Astrocyte (in vitro differentiated cells and primary cell): ENCODE measurements at regions not wholly inside any gene's neighbourhood (a gene's known extent, or its start where the extent isn't known, plus 50 kb on each side); places are given as distances from the start of the nearest gene placed in this dataset. TPM values are rescaled to one million over a fixed set of nuclear protein-coding genes. Genes with fewer than 3 reads are reported as not detected.

Source experiments
- DNase-seq: peaks from one replicate; pipeline ENCODE4 v3.0.0-alpha.2; 2010; ENCODE audit warnings: low read depth
- FAIRE-seq: peaks from 2 replicates; lab custom pipeline; 2011; peaks lifted over from hg19 to GRCh38; lab: Jason Lieb, UNC
- H2AFZ ChIP-seq: 2 replicates; pipeline ENCODE4 v1.6.0; 2012; ENCODE audit warnings: low read depth, low read length, inconsistent platforms
- H3K27ac ChIP-seq: 2 replicates; pipeline ENCODE4 v1.5.1; 2011; ENCODE audit warnings: low read depth, low read length, inconsistent platforms
- H3K27me3 ChIP-seq: 2 replicates; pipeline ENCODE4 v1.6.0; 2011; ENCODE audit warnings: low read length, inconsistent platforms; ENCODE audit not compliant: insufficient read depth
- H3K36me3 ChIP-seq: 2 replicates; pipeline ENCODE4 v1.5.1; 2011; ENCODE audit warnings: low read length, inconsistent platforms; ENCODE audit not compliant: insufficient read depth
- H3K4me1 ChIP-seq: 2 replicates; pipeline ENCODE4 v1.5.1; 2011; ENCODE audit warnings: low read length, inconsistent platforms; ENCODE audit not compliant: insufficient read depth
- H3K4me2 ChIP-seq: 2 replicates; pipeline ENCODE4 v1.6.0; 2012; ENCODE audit warnings: low read length, inconsistent platforms
- H3K4me3 ChIP-seq: 2 replicates; pipeline ENCODE4 v1.5.1; 2011; ENCODE audit warnings: low read depth, mild to moderate bottlenecking, low read length, inconsistent platforms; ENCODE audit not compliant: insufficient read depth
- H3K79me2 ChIP-seq: 2 replicates; pipeline ENCODE4 v1.6.0; 2012; ENCODE audit warnings: mild to moderate bottlenecking, low read length, inconsistent platforms; ENCODE audit not compliant: insufficient read depth
- H3K9ac ChIP-seq: 2 replicates; pipeline ENCODE4 v1.6.0; 2012; ENCODE audit warnings: mild to moderate bottlenecking, low read length, inconsistent platforms
- H3K9me3 ChIP-seq: 2 replicates; pipeline ENCODE4 v1.5.1; 2012; ENCODE audit warnings: low read depth, mild to moderate bottlenecking, low read length, inconsistent platforms; ENCODE audit not compliant: insufficient read depth
- H4K20me1 ChIP-seq: 2 replicates; pipeline ENCODE4 v1.6.0; 2012; ENCODE audit warnings: low read length, inconsistent platforms; ENCODE audit not compliant: insufficient read depth
- H3K27ac Mint-ChIP-seq: one replicate; pipeline ENCODE4 v1.8.0; 2021; ENCODE audit warnings: mild to moderate bottlenecking, mixed read lengths; ENCODE audit not compliant: unreplicated experiment
- H3K27me3 Mint-ChIP-seq: one replicate; pipeline ENCODE4 v1.8.0; 2021; ENCODE audit warnings: low read depth, mixed read lengths; ENCODE audit not compliant: unreplicated experiment
- H3K36me3 Mint-ChIP-seq: one replicate; pipeline ENCODE4 v1.8.0; 2021; ENCODE audit warnings: low read depth, mixed read lengths; ENCODE audit not compliant: unreplicated experiment
- H3K4me1 Mint-ChIP-seq: one replicate; pipeline ENCODE4 v1.8.0; 2021; ENCODE audit warnings: low read depth, mixed read lengths; ENCODE audit not compliant: unreplicated experiment
- H3K4me3 Mint-ChIP-seq: one replicate; pipeline ENCODE4 v1.8.0; 2021; ENCODE audit warnings: mild to moderate bottlenecking, moderate library complexity, mixed read lengths; ENCODE audit not compliant: unreplicated experiment
- H3K9me3 Mint-ChIP-seq: one replicate; pipeline ENCODE4 v1.8.0; 2021; ENCODE audit warnings: mild to moderate bottlenecking, mixed read lengths; ENCODE audit not compliant: unreplicated experiment
- CTCF ChIP-seq: IDR thresholded peaks from 2 replicates; pipeline ENCODE4 v1.5.1; 2011; ENCODE audit warnings: low read depth, mild to moderate bottlenecking, inconsistent platforms, low read length, moderate library complexity; ENCODE audit not compliant: insufficient read depth
- EZH2 ChIP-seq: IDR thresholded peaks from 2 replicates; pipeline ENCODE4 v1.6.1; 2012; ENCODE audit warnings: mild to moderate bottlenecking, low read length, inconsistent platforms; ENCODE audit not compliant: insufficient read depth
- microRNA-seq: library from miRNA; unstranded; fragments of <30 nt; microRNA quantifications from one replicate; pipeline ENCODE4 v1.2.0, GENCODE V29; 2020

DNA sequence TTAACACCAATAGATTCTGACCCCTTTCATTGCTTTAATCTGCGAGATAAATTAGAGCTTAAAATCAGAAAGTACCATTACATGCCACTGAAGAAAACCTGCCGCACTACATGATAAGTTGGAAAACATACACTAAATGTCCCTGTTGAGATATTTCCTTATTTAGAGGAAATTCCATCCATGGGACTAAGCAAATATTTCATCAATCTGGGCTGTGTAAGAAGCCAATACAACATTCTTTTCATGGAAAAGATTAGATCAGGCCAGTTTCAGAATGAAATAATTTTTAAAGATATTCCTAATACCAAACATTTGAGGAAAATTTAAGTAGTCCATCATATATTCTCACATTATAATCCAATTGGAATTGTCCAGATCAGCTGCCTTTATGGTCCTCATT, 112.8 kb downstream of the LLPH start:
- FAIRE-seq: no peak
- H3K4me1 Mint-ChIP-seq: peaks cover 43% of the 10 kb centered on the region

More for the DNA sequence above, 112.8 kb downstream of the LLPH start:
- no peak overlapping the region for H3K4me2 ChIP-seq
- no peak for DNase-seq
- no peaks in the 10 kb centered on the region for H3K27me3 ChIP-seq
- H3K4me3 Mint-ChIP-seq: no peak overlapping the region
- H3K27me3 Mint-ChIP-seq: no peaks in the 10 kb centered on the region
- H3K4me3 ChIP-seq: no peak overlapping the region
- H2AFZ ChIP-seq: no peak overlapping the region
- H3K4me1 ChIP-seq: peaks cover 4% of the 10 kb centered on the region
- no peaks in the 10 kb centered on the region for H3K9me3 ChIP-seq
- H3K36me3 ChIP-seq: no peaks in the 10 kb centered on the region
- no peaks in the 10 kb centered on the region for H4K20me1 ChIP-seq
- TF ChIP-seq CTCF (no peak), EZH2 (no peak)
- no peak overlapping the region for H3K27ac ChIP-seq
- H3K9me3 Mint-ChIP-seq: no peaks in the 10 kb centered on the region
- no peaks in the 10 kb centered on the region for H3K36me3 Mint-ChIP-seq
- H3K79me2 ChIP-seq: no peaks in the 10 kb centered on the region
- H3K9ac ChIP-seq: no peak overlapping the region
- peak overlapping the region; percentile 12 for H3K27ac Mint-ChIP-seq

Small RNA genes in the stretch of these regions (microRNA-seq; reads per million reads assigned to microRNA genes)
- gene MIR6074: not detected
